Endothelial cell (in vitro differentiated cells): ENCODE measurements at regions not wholly inside any gene's neighbourhood (a gene's known extent, or its start where the extent isn't known, plus 50 kb on each side); places are given as distances from the start of the nearest gene placed in this dataset.

Source experiments
- DNase-seq: peaks from one replicate; pipeline ENCODE4 v3.0.0; 2021; ENCODE audit warnings: low spot score
- H3K27ac Mint-ChIP-seq: one replicate; pipeline ENCODE4 v1.8.0; 2021; ENCODE audit warnings: mixed read lengths, inconsistent platforms; ENCODE audit not compliant: unreplicated experiment
- H3K27me3 Mint-ChIP-seq: one replicate; pipeline ENCODE4 v1.8.0; 2021; ENCODE audit warnings: mild to moderate bottlenecking, moderate library complexity, mixed read lengths, inconsistent platforms; ENCODE audit not compliant: unreplicated experiment
- H3K36me3 Mint-ChIP-seq: one replicate; pipeline ENCODE4 v1.8.0; 2021; ENCODE audit warnings: mild to moderate bottlenecking, low read depth, mixed read lengths, inconsistent platforms; ENCODE audit not compliant: unreplicated experiment
- H3K4me1 Mint-ChIP-seq: one replicate; pipeline ENCODE4 v1.8.0; 2021; ENCODE audit warnings: mild to moderate bottlenecking, mixed read lengths, inconsistent platforms; ENCODE audit not compliant: unreplicated experiment
- H3K4me3 Mint-ChIP-seq: one replicate; pipeline ENCODE4 v1.8.0; 2021; ENCODE audit warnings: mild to moderate bottlenecking, mixed read lengths, inconsistent platforms; ENCODE audit not compliant: unreplicated experiment
- H3K9me3 Mint-ChIP-seq: one replicate; pipeline ENCODE4 v1.8.0; 2021; ENCODE audit warnings: mixed read lengths, inconsistent platforms; ENCODE audit not compliant: unreplicated experiment
- CTCF ChIP-seq: fragments of 200-600 bp; sonication (generic); IDR thresholded peaks from one replicate; pipeline ENCODE4 v1.5.0; 2021; ENCODE audit warnings: antibody characterized with exemption; ENCODE audit not compliant: unreplicated experiment

DNA sequence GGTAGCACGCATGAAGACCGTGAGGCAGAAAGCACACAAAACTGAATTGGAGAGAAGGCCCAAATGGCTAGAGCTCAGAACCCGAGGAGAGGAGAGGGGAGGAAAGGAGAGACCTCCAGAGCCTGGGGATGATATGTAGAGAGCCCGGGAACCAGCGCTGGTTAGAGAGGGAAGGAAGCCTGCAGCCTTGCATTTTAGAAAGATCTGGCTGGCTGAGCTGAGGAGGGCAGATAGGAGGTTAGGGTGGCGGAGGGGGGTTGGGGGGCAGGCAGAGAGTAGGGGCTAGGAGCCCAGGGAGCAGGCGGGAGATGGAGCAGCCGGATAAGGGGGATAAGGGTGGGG is 127.2 kb downstream of the C9orf50 start:
- no peak for DNase-seq
- Mint-ChIP-seq H3K9me3 (no peaks in the 10 kb centered on the region), H3K4me1 (peaks cover 35% of the 10 kb centered on the region), H3K27ac (no peak overlapping the region), H3K36me3 (peaks cover 6% of the 10 kb centered on the region), H3K4me3 (no peak overlapping the region), H3K27me3 (peaks cover 23% of the 10 kb centered on the region)
- no peak for TF ChIP-seq CTCF

DNA sequence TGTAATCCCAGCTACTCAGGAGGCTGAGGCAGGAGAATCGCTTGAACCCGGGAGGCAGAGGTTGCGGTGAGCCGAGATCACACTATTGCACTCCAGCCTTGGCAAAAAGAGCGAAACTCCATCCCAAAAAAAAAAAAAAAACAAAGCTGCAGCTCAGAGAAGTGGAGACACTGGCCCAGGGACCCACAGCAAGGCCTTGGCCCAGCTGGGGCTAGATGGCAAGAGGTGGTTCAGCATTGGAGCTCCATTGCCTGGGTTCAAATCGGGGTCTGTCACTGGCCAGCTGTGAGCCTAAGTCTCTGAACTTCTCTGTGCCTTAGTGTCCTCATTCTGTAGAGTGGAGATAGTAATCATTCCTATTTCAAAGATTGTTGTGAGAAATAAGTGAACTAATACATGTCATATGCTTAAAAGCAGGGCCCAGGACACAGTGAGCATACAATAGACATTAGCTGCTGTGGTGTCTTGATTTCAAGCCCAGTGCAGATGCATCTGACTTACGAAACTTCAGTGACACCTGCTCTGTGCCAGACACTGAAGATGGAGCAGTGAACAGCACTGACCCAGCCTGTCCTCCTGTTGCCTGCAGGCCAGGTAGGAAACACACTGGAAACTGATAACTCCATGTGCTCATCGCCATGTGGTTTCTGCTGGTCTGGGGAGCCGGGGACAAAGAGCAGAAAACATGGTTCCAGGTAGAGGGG is 127.7 kb downstream of the C9orf50 start:
- H3K4me1 Mint-ChIP-seq: peaks cover 33% of the 10 kb centered on the region
- H3K27ac Mint-ChIP-seq: no peak overlapping the region

GRCh38 chr9:129491487-129491855 is 129.4 kb downstream of the C9orf50 start:
- Mint-ChIP-seq H3K4me3 (no peak overlapping the region), H3K27me3 (peaks cover 28% of the 10 kb centered on the region), H3K36me3 (no peaks in the 10 kb centered on the region), H3K27ac (no peak overlapping the region), H3K9me3 (no peaks in the 10 kb centered on the region), H3K4me1 (peaks cover 36% of the 10 kb centered on the region)
- no peak for DNase-seq
- TF ChIP-seq CTCF: no peak

More for the DNA sequence above, 127.7 kb downstream of the C9orf50 start:
- Mint-ChIP-seq H3K4me3 (no peak overlapping the region), H3K36me3 (peaks cover 3% of the 10 kb centered on the region), H3K9me3 (no peaks in the 10 kb centered on the region), H3K27me3 (peaks cover 23% of the 10 kb centered on the region)
- DNase-seq: no peak
- no peak for TF ChIP-seq CTCF

GRCh38 chr9:129490583-129491486 is 130.1 kb downstream of the C9orf50 start:
- TF ChIP-seq CTCF: no peak
- Mint-ChIP-seq H3K27me3 (peaks cover 28% of the 10 kb centered on the region), H3K27ac (peak overlapping the region; percentile 10), H3K36me3 (no peaks in the 10 kb centered on the region), H3K4me3 (peak overlapping the region; percentile 72), H3K9me3 (no peaks in the 10 kb centered on the region), H3K4me1 (peaks cover 37% of the 10 kb centered on the region)
- DNase-seq: no peak
